Esophagus muscularis mucosa (tissue), 4 donors: ENCODE measurements at regions not wholly inside any gene's neighbourhood (a gene's known extent, or its start where the extent isn't known, plus 50 kb on each side); places are given as distances from the start of the nearest gene placed in this dataset.

Experiments
- DNase-seq: peaks from one replicate; pipeline ENCODE4 v3.0.0-alpha.2; 2017; ENCODE audit errors: extremely low spot score
- H3K27ac ChIP-seq, 4 donors: fragments of 200-600 bp; sonication (generic); replicated peaks in 1 of 4; 1 replicate in 3 of 4; 2 replicates in 1 of 4; pipeline ENCODE4 v1.5.1; 2016 to 2019; ENCODE audit warnings: mild to moderate bottlenecking in 1 of 4
- H3K27me3 ChIP-seq, 4 donors: fragments of 200-600 bp; sonication (generic); one replicate each; pipeline versions ENCODE4 v1.5.1 to v1.6.0; 2016 to 2019
- H3K36me3 ChIP-seq, 4 donors: fragments of 200-600 bp; sonication (generic); one replicate each; pipeline ENCODE4 v1.5.1; 2016 to 2019
- H3K4me1 ChIP-seq, 4 donors: fragments of 200-600 bp; sonication (generic); one replicate each; pipeline ENCODE4 v1.5.1; 2016 to 2019
- H3K4me3 ChIP-seq, 4 donors: fragments of 200-600 bp; sonication (generic); 1 replicate in 2 of 4; 2 replicates in 2 of 4; pipeline ENCODE4 v1.5.1; 2016 to 2019; ENCODE audit warnings: mild to moderate bottlenecking in 4 of 4, moderate library complexity in 1 of 4
- H3K9me3 ChIP-seq, 4 donors: fragments of 200-600 bp; sonication (generic); 1 replicate in 3 of 4; 2 replicates in 1 of 4; pipeline ENCODE4 v1.5.1; 2016 to 2019
- EP300 ChIP-seq: sonication (generic); formaldehyde crosslinking; IDR thresholded peaks from one replicate; pipeline ENCODE4 v1.6.1; 2017; ENCODE audit warnings: antibody characterized with exemption
- POLR2A ChIP-seq: fragments of 450-650 bp; IDR thresholded peaks from one replicate; pipeline ENCODE4 v1.6.1; 2017; ENCODE audit warnings: antibody characterized with exemption, moderate library complexity, mild to moderate bottlenecking, low read depth
- POLR2AphosphoS5 ChIP-seq, 2 donors: sonication (generic); formaldehyde crosslinking; IDR thresholded peaks; one replicate each; pipeline ENCODE4 v1.6.1; 2017; ENCODE audit warnings: antibody characterized with exemption in 2 of 2
- WGBS: methylation state at CpG from one replicate; pipeline ENCODE4 v1.1.5; 2018; 5-methylcytosine and 5-hydroxymethylcytosine counted together
- intact Hi-C: fragments of 100-400 bp; cut with DNase I; formaldehyde crosslinking; loops from one replicate; pipeline ENCODE4 v1.15.1; 2023
- TF ChIP-seq, protein P1 (sequence below), 3 experiments: fragments of 200-600 bp in 2 of 3; fragments of 450-650 bp in 1 of 3; sonication (generic) in 2 of 3; IDR thresholded peaks; one replicate each; pipeline ENCODE4 v1.5.1; 2017 to 2019; ENCODE audit warnings: antibody characterized with exemption in 3 of 3, mild to moderate bottlenecking in 2 of 3, moderate library complexity in 1 of 3

DNA sequence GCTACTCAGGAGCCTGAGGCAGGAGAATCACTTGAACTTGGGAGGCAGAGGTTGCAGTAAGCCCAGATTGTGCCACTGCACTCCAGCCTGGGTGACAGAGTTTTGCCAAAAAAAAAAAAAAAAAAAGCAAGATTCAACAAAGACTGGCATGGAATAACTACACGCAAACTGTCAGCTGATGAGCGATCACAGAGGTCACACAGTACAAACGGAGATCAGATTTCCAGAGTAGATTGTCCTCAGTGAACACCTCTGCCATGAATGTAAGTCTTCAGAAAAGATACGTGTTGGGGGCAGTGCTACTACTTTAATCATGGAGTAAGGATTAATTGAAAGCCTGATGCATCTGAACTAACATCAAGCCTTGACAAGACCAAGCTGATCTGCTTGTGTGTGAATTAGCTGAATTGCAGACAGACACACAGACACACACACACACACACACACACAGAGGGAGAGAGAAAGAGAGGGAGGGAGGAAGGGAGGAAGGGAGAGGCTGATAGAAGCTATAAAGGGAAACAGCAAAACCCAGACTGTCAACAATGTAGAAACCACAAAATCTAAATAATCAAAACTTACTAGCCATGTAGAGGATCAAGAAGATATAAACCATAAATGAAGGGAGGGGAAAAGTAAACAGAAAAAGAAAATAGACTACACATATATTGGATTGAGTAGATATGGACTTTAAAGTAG is 222.9 kb upstream of the ZNF462 start:
- 81% methylated on average over 4 of the region's 4 CpGs for WGBS
- intact Hi-C loops: no loop called here
- Histone ChIP-seq H3K9me3 (no peaks in the 10 kb centered on the region), H3K4me3 (no peak overlapping the region), H3K27ac (no peak overlapping the region), H3K4me1 (no peaks in the 10 kb centered on the region), H3K36me3 (no peaks in the 10 kb centered on the region), H3K27me3 (no peaks in the 10 kb centered on the region)
- DNase-seq: no peak
- TF ChIP-seq POLR2AphosphoS5 (IDR thresholded peaks at IDR 0.05) (no peak), EP300 (no peak), POLR2A (no peak)
- TF ChIP-seq, protein P1, sequence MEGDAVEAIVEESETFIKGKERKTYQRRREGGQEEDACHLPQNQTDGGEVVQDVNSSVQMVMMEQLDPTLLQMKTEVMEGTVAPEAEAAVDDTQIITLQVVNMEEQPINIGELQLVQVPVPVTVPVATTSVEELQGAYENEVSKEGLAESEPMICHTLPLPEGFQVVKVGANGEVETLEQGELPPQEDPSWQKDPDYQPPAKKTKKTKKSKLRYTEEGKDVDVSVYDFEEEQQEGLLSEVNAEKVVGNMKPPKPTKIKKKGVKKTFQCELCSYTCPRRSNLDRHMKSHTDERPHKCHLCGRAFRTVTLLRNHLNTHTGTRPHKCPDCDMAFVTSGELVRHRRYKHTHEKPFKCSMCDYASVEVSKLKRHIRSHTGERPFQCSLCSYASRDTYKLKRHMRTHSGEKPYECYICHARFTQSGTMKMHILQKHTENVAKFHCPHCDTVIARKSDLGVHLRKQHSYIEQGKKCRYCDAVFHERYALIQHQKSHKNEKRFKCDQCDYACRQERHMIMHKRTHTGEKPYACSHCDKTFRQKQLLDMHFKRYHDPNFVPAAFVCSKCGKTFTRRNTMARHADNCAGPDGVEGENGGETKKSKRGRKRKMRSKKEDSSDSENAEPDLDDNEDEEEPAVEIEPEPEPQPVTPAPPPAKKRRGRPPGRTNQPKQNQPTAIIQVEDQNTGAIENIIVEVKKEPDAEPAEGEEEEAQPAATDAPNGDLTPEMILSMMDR (IDR thresholded peaks at IDR 0.05): no peak

DNA sequence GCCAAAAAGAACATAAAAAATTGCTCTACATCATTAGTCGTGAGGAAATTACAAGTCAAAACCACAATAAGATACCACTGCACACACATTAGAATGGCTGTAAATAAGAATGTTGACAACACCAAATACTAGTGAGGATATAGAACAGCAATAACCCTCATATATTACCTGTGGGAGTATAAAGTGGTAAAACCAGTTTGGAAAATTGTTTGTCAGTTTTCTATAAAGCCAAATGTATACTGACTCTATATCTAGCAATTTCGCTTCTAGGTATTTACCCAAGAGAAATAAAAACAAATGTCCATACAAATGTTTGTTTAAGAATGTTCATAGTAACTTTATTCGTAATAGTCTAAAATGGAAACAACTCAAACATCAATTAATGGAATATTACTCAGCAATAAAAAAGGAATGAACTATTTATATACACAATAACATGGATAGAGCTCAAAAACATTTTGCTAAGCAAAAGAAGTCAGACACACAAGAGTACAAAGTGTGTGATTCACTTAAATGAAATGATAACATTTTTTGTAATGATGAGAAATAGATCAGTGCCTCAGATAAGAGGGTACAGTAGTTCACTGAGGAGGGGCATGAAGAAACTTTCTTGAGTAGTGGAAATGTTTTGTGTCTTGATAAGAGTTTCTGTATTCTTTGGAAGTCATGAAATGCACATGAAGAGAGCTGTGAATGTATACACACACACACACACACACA is 219.6 kb upstream of the ZNF462 start:
- WGBS: 96% methylated on average over 3 of the region's 3 CpGs
- intact Hi-C loops: no loop called here
- H3K27me3 ChIP-seq: no peaks in the 10 kb centered on the region

DNA sequence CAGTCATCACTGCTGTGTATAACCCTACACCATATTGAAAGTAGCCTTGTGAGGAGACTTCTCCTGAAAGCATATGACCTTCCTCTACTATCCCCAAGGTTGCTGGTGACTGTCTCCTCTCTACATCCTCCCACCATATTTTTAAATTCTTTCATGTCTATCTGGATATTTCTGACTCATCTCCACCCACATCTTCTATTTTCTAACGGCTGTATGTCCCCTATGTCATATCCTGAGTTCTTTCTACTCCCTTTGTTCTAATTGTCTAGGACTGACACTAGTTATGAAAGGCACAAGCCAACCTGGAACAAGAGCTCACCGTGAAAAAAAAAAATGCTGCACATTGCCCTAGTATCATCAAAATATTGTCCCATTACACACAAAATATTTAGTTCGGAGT is 218.3 kb upstream of the ZNF462 start:
- Histone ChIP-seq H3K4me1 (no peaks in the 10 kb centered on the region), H3K36me3 (no peaks in the 10 kb centered on the region), H3K9me3 (no peaks in the 10 kb centered on the region), H3K4me3 (no peak overlapping the region), H3K27me3 (no peaks in the 10 kb centered on the region), H3K27ac (no peak overlapping the region)
- TF ChIP-seq EP300 (no peak), POLR2AphosphoS5 (IDR thresholded peaks at IDR 0.05) (no peak), POLR2A (no peak)
- TF ChIP-seq, protein P1 (IDR thresholded peaks at IDR 0.05): no peak
- DNase-seq: no peak
- intact Hi-C loops: loop anchor here (5.0 kb wide), 1 partner anchor 528 kb away; no protein-coding TSS in a partner anchor
- WGBS: 79% methylated on average over 3 of the region's 3 CpGs

More for the DNA sequence above, 219.6 kb upstream of the ZNF462 start:
- DNase-seq: no peak
- Histone ChIP-seq H3K4me3 (no peak overlapping the region), H3K27ac (no peak overlapping the region), H3K4me1 (no peaks in the 10 kb centered on the region), H3K36me3 (no peaks in the 10 kb centered on the region), H3K9me3 (no peaks in the 10 kb centered on the region)
- TF ChIP-seq, protein P1 (IDR thresholded peaks at IDR 0.05): no peak
- no peak for TF ChIP-seq POLR2AphosphoS5 (IDR thresholded peaks at IDR 0.05)
- TF ChIP-seq EP300: no peak
- TF ChIP-seq POLR2A: no peak

DNA sequence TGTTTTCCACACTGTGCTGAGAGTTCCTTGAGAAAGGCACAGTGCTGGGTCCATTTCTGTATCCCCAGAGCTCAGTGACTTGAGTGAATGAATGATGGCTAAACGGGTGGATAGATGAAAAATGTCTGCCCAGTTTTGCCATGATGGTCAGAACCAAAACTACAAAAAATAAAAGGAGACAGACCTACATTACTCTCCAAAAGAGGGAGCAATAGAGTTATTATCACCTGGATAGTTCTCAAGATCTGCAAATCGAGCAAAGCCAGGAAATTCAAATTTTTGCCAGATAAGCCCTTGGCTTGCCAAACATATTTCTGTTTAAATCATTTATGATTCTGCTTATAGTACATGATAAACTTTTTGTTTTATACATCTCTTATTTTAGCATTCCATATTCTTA is 214.2 kb upstream of the ZNF462 start:
- intact Hi-C loops: loop anchor here (2.0 to 5.0 kb wide), 2 partner anchors 212 to 524 kb away; no protein-coding TSS in a partner anchor
- no peak overlapping the region for H3K4me3 ChIP-seq
- no peaks in the 10 kb centered on the region for H3K27me3 ChIP-seq
- WGBS: 25% methylated on average over 2 of the region's 2 CpGs
- H3K27ac ChIP-seq: no peak overlapping the region
- no peaks in the 10 kb centered on the region for H3K36me3 ChIP-seq
- no peaks in the 10 kb centered on the region for H3K9me3 ChIP-seq
- peaks cover 0 to 3% (median 0%) of the 10 kb centered on the region in 4 donors for H3K4me1 ChIP-seq
- DNase-seq: no peak
- TF ChIP-seq, protein P1 (IDR thresholded peaks at IDR 0.05): peak; percentile 29 to 48 (median 42)
- TF ChIP-seq EP300 (no peak), POLR2AphosphoS5 (IDR thresholded peaks at IDR 0.05) (no peak)
